ENCODE measurements at regions not wholly inside any gene's neighbourhood (a gene's known extent, or its start where the extent isn't known, plus 50 kb on each side); places are given as distances from the start of the nearest gene placed in this dataset.

DNA sequence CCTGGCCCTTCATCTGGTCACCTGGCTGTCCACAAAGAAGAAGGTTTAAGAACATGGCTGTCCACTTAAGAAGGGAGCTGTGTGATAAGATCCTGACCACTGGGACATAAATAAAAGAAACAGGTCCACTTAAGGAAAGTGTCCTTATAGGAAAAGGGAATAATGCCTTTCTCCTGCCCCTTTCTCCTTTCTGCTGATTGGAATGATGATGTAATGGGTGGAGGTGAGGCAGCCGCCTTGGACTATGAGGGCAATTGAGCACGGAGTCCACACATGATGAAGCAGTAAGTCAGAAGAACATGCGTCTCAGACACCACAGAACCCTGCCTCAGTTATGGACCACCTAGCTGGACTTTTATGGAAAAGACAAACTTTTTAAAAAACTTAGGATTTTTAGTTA is 401.1 kb downstream of the SHANK2 start:
- DNase-seq, result no peak
- H3K36me3 Mint-ChIP-seq (ENCODE audit: low read depth), result peaks cover 3% of the 10 kb centered on the region
- no peaks in the 10 kb centered on the region for H3K4me1 Mint-ChIP-seq
- no peaks in the 10 kb centered on the region for H3K9me3 ChIP-seq (ENCODE audit: control insufficient read depth, low read length, poor library complexity, severe bottlenecking)
- H3K27ac Mint-ChIP-seq, result no peak overlapping the region
- no peak for ATAC-seq
- no peaks in the 10 kb centered on the region for H3K27me3 Mint-ChIP-seq
- no peak overlapping the region for H3K4me3 Mint-ChIP-seq

DNA sequence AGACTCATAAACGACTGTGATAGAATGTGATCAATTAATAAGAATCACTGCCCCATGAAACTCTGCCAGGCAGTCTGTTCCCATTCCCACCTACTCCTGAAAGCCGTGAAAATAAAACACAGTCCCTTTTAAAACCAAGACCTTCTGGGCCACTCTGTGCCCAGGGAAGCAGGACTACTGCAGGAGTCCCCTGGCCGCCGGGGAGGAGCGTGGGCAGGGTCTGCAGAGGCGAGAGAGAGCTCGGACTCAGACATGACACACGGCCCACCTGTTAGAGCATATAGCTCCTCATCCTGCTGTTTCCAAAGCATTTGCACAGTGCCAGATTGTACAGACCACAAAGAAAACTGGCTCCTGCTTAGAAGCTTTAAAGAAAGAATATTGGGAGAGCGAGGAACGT is 400.5 kb downstream of the SHANK2 start:
- Mint-ChIP-seq H3K36me3 (ENCODE audit: low read depth) (peaks cover 3% of the 10 kb centered on the region), H3K27ac (no peak overlapping the region), H3K4me1 (no peaks in the 10 kb centered on the region), H3K4me3 (no peak overlapping the region), H3K27me3 (no peaks in the 10 kb centered on the region)
- no peak for ATAC-seq
- DNase-seq, result no peak
- H3K9me3 ChIP-seq (ENCODE audit: control insufficient read depth, low read length, poor library complexity, severe bottlenecking), result no peaks in the 10 kb centered on the region

DNA sequence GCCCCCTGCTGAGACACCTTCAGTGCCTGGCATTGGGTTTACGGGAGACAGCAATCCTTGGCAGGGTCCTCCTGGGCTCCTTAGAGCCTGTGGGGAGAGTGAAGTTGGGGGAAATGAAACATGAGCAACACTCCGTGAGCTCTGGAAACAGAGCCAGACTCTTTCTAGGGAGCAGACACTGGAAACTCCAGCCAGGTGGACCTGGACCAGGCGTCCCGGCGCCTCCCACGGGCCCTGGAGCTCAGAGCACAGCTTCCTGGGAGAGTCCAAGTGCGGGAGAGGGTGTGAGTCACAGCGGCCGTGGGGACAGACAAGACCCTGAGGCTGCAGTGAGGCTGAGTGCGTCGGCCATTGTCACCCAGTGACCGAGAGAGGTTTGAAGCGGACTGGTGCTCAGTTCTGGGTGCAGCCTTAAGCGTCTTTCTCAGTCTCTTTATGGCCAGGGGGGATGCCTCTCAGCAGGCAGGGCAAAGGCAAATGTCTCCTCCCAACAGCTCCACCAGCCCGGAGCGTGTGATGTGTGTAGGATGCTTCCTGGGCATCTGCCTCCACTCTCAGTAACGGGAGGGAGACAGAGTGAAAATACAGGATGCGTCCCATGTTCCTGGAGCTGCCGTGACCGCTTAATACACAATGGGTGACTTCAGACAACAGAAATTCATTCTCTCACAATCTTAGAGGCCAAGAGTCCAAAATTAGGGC is 399.2 kb downstream of the SHANK2 start:
- DNase-seq, result no peak
- H3K9me3 ChIP-seq (ENCODE audit: control insufficient read depth, low read length, poor library complexity, severe bottlenecking), result no peaks in the 10 kb centered on the region
- Mint-ChIP-seq H3K4me3 (no peak overlapping the region), H3K27ac (no peak overlapping the region), H3K27me3 (no peaks in the 10 kb centered on the region), H3K36me3 (ENCODE audit: low read depth) (peaks cover 3% of the 10 kb centered on the region), H3K4me1 (no peaks in the 10 kb centered on the region)
- no peak for ATAC-seq

DNA sequence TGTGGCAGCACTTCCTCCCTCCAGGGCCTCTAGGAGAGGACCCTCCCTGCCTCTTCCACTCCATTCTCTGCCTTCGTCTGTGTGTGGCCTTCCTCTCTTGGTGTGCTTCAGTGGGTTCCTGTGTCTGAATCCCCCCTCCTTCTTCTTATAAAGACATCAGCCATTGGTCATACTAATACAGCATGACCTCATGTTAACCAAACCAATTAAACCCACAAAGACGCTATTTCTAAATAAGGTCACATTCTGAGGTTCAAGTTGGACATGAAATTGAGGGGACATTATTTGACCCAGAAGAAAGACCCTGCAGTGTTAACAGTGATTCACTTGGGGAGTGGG is 398.6 kb downstream of the SHANK2 start:
- no peak overlapping the region for H3K27ac Mint-ChIP-seq
- no peaks in the 10 kb centered on the region for H3K4me1 Mint-ChIP-seq
- DNase-seq, result no peak
- no peaks in the 10 kb centered on the region for H3K9me3 ChIP-seq (ENCODE audit: control insufficient read depth, low read length, poor library complexity, severe bottlenecking)
- no peaks in the 10 kb centered on the region for H3K27me3 Mint-ChIP-seq
- no peak for ATAC-seq
- H3K4me3 Mint-ChIP-seq, result no peak overlapping the region
- peaks cover 3% of the 10 kb centered on the region for H3K36me3 Mint-ChIP-seq (ENCODE audit: low read depth)

DNA sequence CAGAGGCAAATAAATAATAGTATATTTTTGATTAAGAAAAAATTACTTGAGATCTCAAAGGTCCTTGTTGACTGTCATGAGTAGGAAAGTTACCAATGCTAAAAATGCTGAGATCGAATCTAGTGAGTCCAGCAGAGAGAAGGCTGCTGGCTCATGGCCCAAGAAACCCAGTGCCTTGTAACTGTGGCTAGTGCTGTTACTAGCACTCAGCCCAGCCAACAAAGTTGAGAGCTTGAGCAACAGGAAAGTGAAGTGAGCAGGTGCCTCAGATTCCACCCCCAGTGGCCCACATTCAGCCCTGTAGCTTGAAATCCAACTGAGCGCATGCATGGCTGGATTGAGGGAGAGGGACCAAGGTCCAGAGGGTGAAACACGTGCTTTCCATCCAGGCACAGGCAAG is 398.2 kb downstream of the SHANK2 start:
- no peaks in the 10 kb centered on the region for H3K4me1 Mint-ChIP-seq
- no peak for ATAC-seq
- no peak overlapping the region for H3K4me3 Mint-ChIP-seq
- no peak overlapping the region for H3K27ac Mint-ChIP-seq
- peaks cover 3% of the 10 kb centered on the region for H3K36me3 Mint-ChIP-seq (ENCODE audit: low read depth)
- no peaks in the 10 kb centered on the region for H3K9me3 ChIP-seq (ENCODE audit: control insufficient read depth, low read length, poor library complexity, severe bottlenecking)
- no peaks in the 10 kb centered on the region for H3K27me3 Mint-ChIP-seq
- no peak for DNase-seq

DNA sequence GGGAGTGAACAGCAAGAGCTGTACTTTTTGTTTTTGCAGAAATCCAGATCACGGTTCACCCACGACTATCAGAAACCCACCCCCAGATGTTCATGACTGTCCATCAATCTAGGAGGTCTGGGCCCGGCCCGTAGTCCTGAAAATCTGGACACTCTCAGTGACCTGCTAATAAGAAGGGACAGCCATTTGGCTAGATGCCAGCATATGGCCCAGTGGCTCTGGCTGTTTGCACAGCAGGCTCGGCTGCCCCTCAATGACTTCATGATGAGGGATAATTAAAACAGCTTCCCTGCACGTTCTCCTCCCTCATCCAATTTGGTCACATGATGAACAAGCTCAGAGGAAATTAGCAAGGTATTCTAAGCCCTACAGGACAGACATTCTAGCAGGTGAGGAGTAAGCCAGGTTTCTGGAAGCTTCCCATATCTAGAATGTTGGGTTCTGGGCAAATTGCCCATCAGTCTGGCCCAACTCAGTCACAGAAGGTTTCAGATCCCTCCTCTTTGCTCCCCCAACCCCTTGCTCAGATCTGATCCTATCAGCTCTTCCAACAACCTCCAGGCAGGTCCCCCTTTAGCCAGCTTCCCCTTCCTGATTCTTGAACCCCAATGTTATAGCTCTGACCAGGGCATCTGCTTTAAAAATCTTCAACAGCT is 397.3 kb downstream of the SHANK2 start:
- Mint-ChIP-seq H3K27me3 (no peaks in the 10 kb centered on the region), H3K27ac (no peak overlapping the region), H3K36me3 (ENCODE audit: low read depth) (peaks cover 3% of the 10 kb centered on the region), H3K4me1 (no peaks in the 10 kb centered on the region), H3K4me3 (no peak overlapping the region)
- DNase-seq, result no peak
- ATAC-seq, result no peak
- no peaks in the 10 kb centered on the region for H3K9me3 ChIP-seq (ENCODE audit: control insufficient read depth, low read length, poor library complexity, severe bottlenecking)

GRCh38 chr11:70857894-70858293 is 394.5 kb downstream of the SHANK2 start:
- no peak for DNase-seq
- Mint-ChIP-seq H3K4me1 (no peaks in the 10 kb centered on the region), H3K27me3 (no peaks in the 10 kb centered on the region), H3K4me3 (no peak overlapping the region), H3K27ac (no peak overlapping the region), H3K36me3 (ENCODE audit: low read depth) (peaks cover 2% of the 10 kb centered on the region)
- ATAC-seq, result no peak
- no peaks in the 10 kb centered on the region for H3K9me3 ChIP-seq (ENCODE audit: control insufficient read depth, low read length, poor library complexity, severe bottlenecking)

DNA sequence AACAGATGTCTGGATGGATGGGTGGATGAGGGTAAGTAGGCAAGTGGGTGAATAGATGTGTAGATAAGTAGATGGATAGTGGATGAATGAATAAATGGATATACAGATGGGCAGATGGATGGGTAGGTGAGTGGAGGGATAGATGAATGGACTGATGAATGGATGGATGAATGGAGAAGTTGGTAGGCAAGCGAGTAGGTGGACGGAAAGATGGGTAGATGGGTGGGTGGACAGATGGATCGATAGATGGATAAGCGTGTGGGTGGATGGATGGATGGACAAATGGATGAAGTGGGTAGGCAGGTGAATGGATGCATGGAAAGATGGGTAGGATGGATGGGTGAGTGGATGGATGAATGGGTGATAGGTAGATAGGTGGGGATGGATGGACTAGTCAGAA is 393.2 kb downstream of the SHANK2 start:
- H3K4me3 Mint-ChIP-seq, result no peak overlapping the region
- H3K27me3 Mint-ChIP-seq, result no peaks in the 10 kb centered on the region
- H3K4me1 Mint-ChIP-seq, result no peaks in the 10 kb centered on the region
- peaks cover 2% of the 10 kb centered on the region for H3K36me3 Mint-ChIP-seq (ENCODE audit: low read depth)
- DNase-seq (no peak), ATAC-seq (no peak)
- H3K27ac Mint-ChIP-seq, result no peak overlapping the region
- no peaks in the 10 kb centered on the region for H3K9me3 ChIP-seq (ENCODE audit: control insufficient read depth, low read length, poor library complexity, severe bottlenecking)

DNA sequence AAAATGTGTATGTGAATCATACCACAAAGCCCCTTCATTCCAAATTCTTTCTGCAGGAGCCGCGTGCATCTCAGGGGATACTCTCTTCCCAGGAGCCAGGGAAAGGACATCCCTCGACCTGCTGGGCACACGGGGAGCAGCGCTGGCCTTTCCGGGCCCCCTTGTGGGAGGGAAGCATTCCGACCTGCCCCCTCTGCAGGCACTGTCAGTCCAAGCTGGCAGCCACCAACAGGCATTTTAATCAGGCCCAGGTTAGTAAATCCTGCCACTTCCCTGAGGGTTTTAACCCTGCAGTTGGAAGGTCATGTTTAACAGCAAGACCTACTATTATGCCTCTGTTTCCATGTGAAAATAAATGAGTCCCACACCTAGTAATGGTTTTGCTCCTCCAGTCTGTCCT is 391.5 kb downstream of the SHANK2 start:
- no peaks in the 10 kb centered on the region for H3K9me3 ChIP-seq (ENCODE audit: control insufficient read depth, low read length, poor library complexity, severe bottlenecking)
- Mint-ChIP-seq H3K27ac (no peak overlapping the region), H3K4me1 (no peaks in the 10 kb centered on the region), H3K4me3 (no peak overlapping the region), H3K36me3 (ENCODE audit: low read depth) (peaks cover 2% of the 10 kb centered on the region), H3K27me3 (no peaks in the 10 kb centered on the region)
- DNase-seq, result no peak
- no peak for ATAC-seq

DNA sequence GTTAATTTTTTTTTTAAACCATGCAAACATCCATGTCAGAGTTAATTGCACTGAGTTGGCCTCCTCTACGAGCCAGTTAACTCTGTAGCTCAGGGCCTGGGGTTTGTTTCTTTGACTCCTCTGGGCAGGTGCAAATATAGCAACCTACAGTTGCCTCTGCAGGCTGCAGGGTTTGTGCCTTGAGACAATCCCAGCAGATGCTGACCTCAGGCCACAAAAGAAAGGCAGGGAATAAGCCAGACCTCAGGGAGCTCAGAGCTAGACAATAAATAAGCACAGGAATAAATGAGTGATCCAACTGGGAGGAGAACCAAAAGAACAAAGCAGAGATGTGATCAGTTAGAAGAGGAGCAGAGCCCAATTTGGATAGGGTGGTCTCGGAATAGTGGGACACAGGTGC is 390.8 kb downstream of the SHANK2 start:
- ATAC-seq (no peak), DNase-seq (no peak)
- Mint-ChIP-seq H3K27me3 (no peaks in the 10 kb centered on the region), H3K36me3 (ENCODE audit: low read depth) (peaks cover 2% of the 10 kb centered on the region), H3K4me3 (no peak overlapping the region), H3K27ac (no peak overlapping the region), H3K4me1 (no peaks in the 10 kb centered on the region)
- no peaks in the 10 kb centered on the region for H3K9me3 ChIP-seq (ENCODE audit: control insufficient read depth, low read length, poor library complexity, severe bottlenecking)

DNA sequence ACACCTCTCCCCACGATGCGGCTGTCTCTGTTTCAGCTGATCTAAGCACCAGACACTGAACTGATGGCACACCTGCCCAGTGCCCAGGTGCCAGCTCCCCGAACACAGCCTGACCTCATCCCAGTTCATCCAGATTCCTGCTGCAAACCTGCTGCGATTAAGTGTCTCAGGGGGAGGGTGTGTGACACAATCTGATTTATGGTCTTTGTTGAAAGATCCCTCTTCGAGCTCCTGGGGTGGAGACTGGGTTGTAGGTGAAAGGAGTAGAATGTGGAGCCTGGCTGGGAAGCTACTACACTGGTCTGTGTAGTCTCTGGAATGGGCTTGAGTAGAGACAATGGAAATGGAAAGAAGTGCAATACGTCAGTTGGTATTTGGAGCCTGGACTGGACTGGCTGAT is 390.3 kb downstream of the SHANK2 start:
- Mint-ChIP-seq H3K4me1 (no peaks in the 10 kb centered on the region), H3K36me3 (ENCODE audit: low read depth) (peaks cover 2% of the 10 kb centered on the region), H3K27ac (no peak overlapping the region), H3K4me3 (no peak overlapping the region), H3K27me3 (no peaks in the 10 kb centered on the region)
- no peaks in the 10 kb centered on the region for H3K9me3 ChIP-seq (ENCODE audit: control insufficient read depth, low read length, poor library complexity, severe bottlenecking)
- no peak for DNase-seq
- no peak for ATAC-seq

DNA sequence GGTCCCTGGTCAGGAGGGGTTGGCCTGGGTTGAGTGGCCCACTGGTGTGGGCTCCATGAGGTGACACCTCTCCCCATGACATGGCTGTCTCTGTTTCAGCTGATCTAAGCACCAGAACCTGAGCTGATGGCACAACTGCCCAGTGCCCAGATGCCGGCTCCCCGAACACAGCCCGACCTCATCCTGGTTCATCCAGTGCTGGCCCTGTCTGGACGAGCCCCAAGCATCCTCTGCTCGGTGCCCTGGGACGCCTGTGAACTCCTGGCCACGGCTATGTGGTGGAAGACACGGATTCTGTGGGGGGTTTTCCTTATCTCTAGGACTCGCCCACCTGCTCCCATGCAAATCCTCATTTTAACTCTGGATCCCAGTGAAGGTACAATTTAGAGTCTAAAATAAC is 389.2 kb downstream of the SHANK2 start:
- H3K4me3 Mint-ChIP-seq, result no peak overlapping the region
- H3K27me3 Mint-ChIP-seq, result no peaks in the 10 kb centered on the region
- H3K36me3 Mint-ChIP-seq (ENCODE audit: low read depth), result peaks cover 2% of the 10 kb centered on the region
- H3K27ac Mint-ChIP-seq, result no peak overlapping the region
- ATAC-seq, result no peak
- no peaks in the 10 kb centered on the region for H3K4me1 Mint-ChIP-seq
- DNase-seq, result no peak
- no peaks in the 10 kb centered on the region for H3K9me3 ChIP-seq (ENCODE audit: control insufficient read depth, low read length, poor library complexity, severe bottlenecking)

DNA sequence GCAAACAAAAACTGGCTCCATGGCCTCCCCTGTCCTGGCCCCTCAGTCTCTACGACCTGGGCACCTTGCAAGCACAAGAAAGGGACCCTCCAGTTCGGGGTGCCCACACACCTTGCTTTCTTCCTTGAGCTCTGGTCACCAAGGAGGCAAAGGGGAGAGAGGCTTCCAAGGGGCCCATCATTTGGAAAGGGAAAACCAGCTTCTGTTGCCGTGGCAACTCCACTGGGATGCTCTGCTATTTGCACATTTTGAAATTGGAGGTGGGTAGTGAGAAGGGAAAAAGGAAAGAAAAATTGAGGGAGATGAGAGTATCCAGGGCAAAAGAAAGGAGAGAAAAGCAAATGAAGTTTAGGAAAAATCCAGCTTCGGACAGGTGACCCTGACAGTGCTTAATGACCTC is 388.4 kb downstream of the SHANK2 start:
- Mint-ChIP-seq H3K4me3 (no peak overlapping the region), H3K27me3 (peaks cover 7% of the 10 kb centered on the region), H3K27ac (no peak overlapping the region), H3K36me3 (ENCODE audit: low read depth) (peaks cover 2% of the 10 kb centered on the region), H3K4me1 (no peaks in the 10 kb centered on the region)
- ATAC-seq (no peak), DNase-seq (no peak)
- H3K9me3 ChIP-seq (ENCODE audit: control insufficient read depth, low read length, poor library complexity, severe bottlenecking), result no peaks in the 10 kb centered on the region

DNA sequence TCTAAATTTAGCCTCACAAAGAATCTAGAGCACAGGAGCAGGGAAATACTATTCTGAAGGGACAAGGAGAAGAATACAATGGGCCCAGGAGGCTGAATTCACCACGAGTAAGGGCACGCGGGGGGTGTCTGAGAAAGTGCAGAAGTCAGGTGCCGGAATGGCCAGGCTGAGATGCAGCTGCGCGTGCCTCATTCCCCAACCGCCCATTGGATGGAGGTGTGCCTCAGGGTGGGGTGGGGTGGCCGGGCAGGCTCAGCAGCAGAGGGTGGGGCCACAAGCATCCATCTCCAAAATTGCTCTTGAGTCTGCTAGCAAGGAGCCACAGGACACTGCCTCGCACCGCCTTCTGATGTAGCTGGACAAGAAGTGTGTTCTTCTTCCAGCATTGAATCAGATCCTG is 387.0 kb downstream of the SHANK2 start:
- Mint-ChIP-seq H3K27me3 (peaks cover 19% of the 10 kb centered on the region), H3K27ac (no peak overlapping the region), H3K4me3 (no peak overlapping the region), H3K4me1 (no peaks in the 10 kb centered on the region), H3K36me3 (ENCODE audit: low read depth) (no peaks in the 10 kb centered on the region)
- no peak for ATAC-seq
- no peaks in the 10 kb centered on the region for H3K9me3 ChIP-seq (ENCODE audit: control insufficient read depth, low read length, poor library complexity, severe bottlenecking)
- DNase-seq, result no peak

All from T-helper 17 cell (primary cell).